ENCODE measurements at regions not wholly inside any gene's neighbourhood (a gene's known extent, or its start where the extent isn't known, plus 50 kb on each side); places are given as distances from the start of the nearest gene placed in this dataset.

GRCh38 chr11:103659743-103660142, 376.7 kb upstream of the DDI1 start:
- Mint-ChIP-seq H3K4me1 (ENCODE audit: low read depth) (peaks cover 30% of the 10 kb centered on the region), H3K36me3 (ENCODE audit: low read depth) (no peaks in the 10 kb centered on the region), H3K27me3 (ENCODE audit: insufficient read depth) (no peaks in the 10 kb centered on the region; the same call in 1 of the 2 replicates), H3K27ac (no peak overlapping the region), H3K4me3 (no peak overlapping the region), H3K9me3 (no peaks in the 10 kb centered on the region)
- DNase-seq: no peak
- TF ChIP-seq CTCF (IDR thresholded peaks at IDR 0.05): no peak

- no peak overlapping the region for H3K27ac Mint-ChIP-seq
- no peak overlapping the region for H3K4me3 Mint-ChIP-seq
- no peak for DNase-seq
- H3K36me3 Mint-ChIP-seq (ENCODE audit: low read depth): no peaks in the 10 kb centered on the region
- TF ChIP-seq CTCF (IDR thresholded peaks at IDR 0.05): no peak
- H3K4me1 Mint-ChIP-seq (ENCODE audit: low read depth): peaks cover 30% of the 10 kb centered on the region
- H3K27me3 Mint-ChIP-seq (ENCODE audit: insufficient read depth): no peaks in the 10 kb centered on the region; the same call in 1 of the 2 replicates
- no peaks in the 10 kb centered on the region for H3K9me3 Mint-ChIP-seq
Observed at GRCh38 chr11:103661185-103661584, 375.3 kb upstream of the DDI1 start.

- Mint-ChIP-seq H3K36me3 (ENCODE audit: low read depth) (no peaks in the 10 kb centered on the region), H3K27ac (no peak overlapping the region), H3K9me3 (no peaks in the 10 kb centered on the region), H3K4me1 (ENCODE audit: low read depth) (peaks cover 30% of the 10 kb centered on the region), H3K27me3 (ENCODE audit: insufficient read depth) (no peaks in the 10 kb centered on the region; the same call in 1 of the 2 replicates), H3K4me3 (no peak overlapping the region)
- TF ChIP-seq CTCF (IDR thresholded peaks at IDR 0.05): no peak
- no peak for DNase-seq
Observed at GRCh38 chr11:103661991-103662390, 374.4 kb upstream of the DDI1 start.

GRCh38 chr11:103662880-103663279, 373.6 kb upstream of the DDI1 start:
- H3K4me3 Mint-ChIP-seq: no peak overlapping the region
- H3K36me3 Mint-ChIP-seq (ENCODE audit: low read depth): no peaks in the 10 kb centered on the region
- H3K27me3 Mint-ChIP-seq (ENCODE audit: insufficient read depth): no peaks in the 10 kb centered on the region; the same call in 1 of the 2 replicates
- DNase-seq: no peak
- H3K27ac Mint-ChIP-seq: no peak overlapping the region
- TF ChIP-seq CTCF (IDR thresholded peaks at IDR 0.05): no peak
- H3K4me1 Mint-ChIP-seq (ENCODE audit: low read depth): peaks cover 28% of the 10 kb centered on the region
- H3K9me3 Mint-ChIP-seq: no peaks in the 10 kb centered on the region

GRCh38 chr11:103668859-103669258, 367.6 kb upstream of the DDI1 start:
- Mint-ChIP-seq H3K4me3 (no peak overlapping the region), H3K4me1 (ENCODE audit: low read depth) (peaks cover 9% of the 10 kb centered on the region), H3K27me3 (ENCODE audit: insufficient read depth) (peaks cover 2% of the 10 kb centered on the region; the same call in 1 of the 2 replicates), H3K27ac (no peak overlapping the region), H3K9me3 (no peaks in the 10 kb centered on the region), H3K36me3 (ENCODE audit: low read depth) (no peaks in the 10 kb centered on the region)
- no peak for TF ChIP-seq CTCF (IDR thresholded peaks at IDR 0.05)
- DNase-seq: no peak

GRCh38 chr11:103671143-103671651, 365.2 kb upstream of the DDI1 start:
- Mint-ChIP-seq H3K4me3 (no peak overlapping the region), H3K27me3 (ENCODE audit: insufficient read depth) (peaks cover 2% of the 10 kb centered on the region; the same call in 1 of the 2 replicates), H3K4me1 (ENCODE audit: low read depth) (peaks cover 18% of the 10 kb centered on the region), H3K36me3 (ENCODE audit: low read depth) (no peaks in the 10 kb centered on the region), H3K27ac (no peak overlapping the region), H3K9me3 (no peaks in the 10 kb centered on the region)
- TF ChIP-seq CTCF (IDR thresholded peaks at IDR 0.05): peak; percentile 43
- DNase-seq: no peak

Data from HFFc6 (cell line).